HG03045 (cell line): ENCODE measurements at regions not wholly inside any gene's neighbourhood (a gene's known extent, or its start where the extent isn't known, plus 50 kb on each side); places are given as distances from the start of the nearest gene placed in this dataset.
"Not testable (repeated sequence)": the region's sequence is repeated elsewhere in the genome, so short reads cannot be mapped to it uniquely, and the experiment has no call there.

Source experiments
- ATAC-seq: cut with Tn5 transposase; IDR thresholded peaks from one replicate; pipeline ENCODE4 v1.9.1; 2021; ENCODE audit warnings: mild to moderate bottlenecking, moderate library complexity; ENCODE audit not compliant: unreplicated experiment

DNA sequence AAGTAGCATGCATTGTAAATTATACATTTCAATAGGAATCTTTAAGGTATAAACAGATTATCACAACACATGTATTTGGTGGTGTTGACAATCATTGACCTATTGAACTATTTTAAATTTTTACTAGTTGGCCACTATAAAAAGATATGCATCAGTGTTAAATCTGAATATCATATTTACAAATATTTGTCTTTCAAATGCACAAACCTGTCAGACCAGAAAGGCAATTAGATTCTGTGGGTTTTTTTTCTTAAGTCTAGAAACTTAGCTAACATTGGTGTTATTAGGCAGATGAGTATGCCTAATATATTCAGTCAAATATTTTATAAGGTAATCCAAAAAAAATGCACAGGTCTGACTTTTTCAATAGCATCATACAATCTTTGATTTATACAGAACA, 241.4 kb upstream of the DGKB start:
- no peak for ATAC-seq

DNA sequence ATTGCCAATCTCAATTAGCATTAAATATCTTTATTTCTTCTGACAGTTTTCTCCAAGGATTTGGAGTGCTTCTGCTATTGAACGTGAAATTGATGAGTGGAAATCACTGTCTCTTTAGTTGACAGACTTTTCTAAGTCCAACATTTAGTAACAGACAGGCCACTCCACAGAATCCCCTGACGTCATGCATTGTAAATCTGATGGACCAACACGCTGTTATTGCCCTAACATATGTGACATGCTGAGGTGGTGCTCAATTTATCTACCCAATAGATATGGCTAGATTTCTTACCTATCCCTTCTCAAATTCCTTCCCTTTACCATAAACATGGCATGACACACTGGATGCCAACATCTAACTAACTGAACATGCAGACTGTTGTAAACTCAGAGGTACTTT, 240.6 kb upstream of the DGKB start:
- no peak for ATAC-seq

DNA sequence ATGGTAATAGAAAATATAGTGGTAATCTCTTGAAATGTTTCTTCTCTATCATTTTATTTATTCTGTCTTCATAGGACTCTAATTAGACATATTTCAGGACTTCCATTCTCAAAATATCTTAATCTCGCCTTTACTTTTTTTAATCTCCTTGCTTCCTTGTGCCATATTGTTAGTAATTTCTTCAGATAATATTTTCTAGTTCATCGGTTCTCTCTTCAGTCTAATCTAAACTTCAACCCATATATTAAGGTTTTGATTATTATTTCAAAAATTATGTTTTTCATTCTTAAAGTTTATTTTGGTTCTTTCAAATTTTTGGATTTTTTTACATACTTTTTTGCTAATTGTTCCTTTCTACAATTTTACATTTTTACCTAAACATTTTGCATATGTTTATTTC, 237.9 kb upstream of the DGKB start:
- no peak for ATAC-seq

DNA sequence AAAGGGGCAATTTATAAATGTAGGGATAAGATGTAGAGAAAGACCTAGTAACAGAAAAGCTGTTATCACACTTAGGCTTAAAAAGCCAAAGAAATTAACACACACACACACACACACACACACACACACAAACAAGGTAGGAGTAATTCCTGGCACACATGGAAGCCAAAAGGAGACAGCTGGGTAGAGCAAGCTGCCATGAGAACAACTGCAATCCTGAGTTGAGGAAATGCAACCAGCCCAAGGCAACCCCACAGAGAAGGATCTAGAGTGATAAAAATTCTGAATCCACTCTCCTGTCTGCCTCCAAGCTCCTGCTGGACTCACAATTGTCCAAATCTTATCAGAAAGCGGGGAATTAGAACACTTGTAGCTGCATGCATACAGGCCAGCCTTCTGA, 229.1 kb upstream of the DGKB start:
- no peak for ATAC-seq

DNA sequence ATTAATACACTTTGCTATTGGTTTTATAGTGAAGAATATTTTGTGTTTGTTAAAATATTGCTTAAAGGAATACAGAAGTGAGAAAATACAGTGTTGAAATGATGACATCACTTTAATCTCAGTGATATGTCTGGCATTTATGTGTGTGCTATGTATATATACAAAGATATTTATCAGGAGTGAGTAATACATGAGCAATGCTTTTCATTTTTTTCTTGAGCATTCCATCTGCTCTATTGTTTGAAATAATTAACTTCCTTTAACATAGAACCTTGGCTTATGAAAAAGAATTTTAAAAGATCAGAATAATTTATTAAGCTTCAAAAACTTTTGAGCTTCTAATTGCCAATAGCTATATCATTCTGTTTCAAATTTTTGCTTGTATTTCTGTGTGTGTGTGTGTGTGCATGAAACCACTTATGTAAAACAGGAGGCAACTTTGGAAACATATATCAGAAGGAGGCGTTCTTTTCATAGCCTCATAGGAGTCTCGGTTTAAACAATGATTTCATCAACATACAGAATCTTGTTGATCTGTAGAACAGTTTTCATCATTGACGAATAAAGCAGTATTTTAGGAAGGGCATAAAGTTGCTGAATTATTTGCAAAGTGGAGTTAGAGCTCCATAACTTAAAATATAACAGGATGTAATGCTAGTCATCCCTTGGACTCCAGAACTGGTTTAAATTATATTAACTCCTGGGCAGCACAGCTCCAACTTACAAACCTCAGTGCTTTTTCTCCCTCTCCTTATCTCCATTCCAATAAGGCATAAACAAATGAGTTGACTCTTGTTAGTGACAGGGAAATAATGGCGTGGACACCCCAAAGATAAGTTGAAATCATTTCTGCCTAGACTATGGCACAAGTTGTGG, 228.4 kb upstream of the DGKB start:
- ATAC-seq = no peak

DNA sequence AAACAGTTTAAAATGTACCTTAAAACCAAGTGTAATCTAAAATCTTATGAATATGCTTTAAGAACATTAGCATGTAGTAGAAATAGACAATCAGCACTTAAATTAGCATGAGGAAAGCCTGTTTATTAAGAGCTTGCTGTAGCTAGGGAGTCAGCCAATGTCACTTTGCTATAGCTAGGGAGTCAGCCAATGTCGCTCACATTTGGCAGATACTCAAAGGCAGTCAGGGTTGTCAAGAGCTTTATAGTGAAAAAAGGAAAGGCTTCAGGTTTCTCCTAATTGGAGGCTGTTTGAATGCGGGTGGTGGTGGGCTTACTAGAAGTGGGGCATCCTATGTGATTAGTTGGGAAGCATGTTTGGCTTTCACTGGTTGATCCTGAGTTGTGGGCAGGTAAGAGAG, 226.2 kb upstream of the DGKB start:
- no peak for ATAC-seq

DNA sequence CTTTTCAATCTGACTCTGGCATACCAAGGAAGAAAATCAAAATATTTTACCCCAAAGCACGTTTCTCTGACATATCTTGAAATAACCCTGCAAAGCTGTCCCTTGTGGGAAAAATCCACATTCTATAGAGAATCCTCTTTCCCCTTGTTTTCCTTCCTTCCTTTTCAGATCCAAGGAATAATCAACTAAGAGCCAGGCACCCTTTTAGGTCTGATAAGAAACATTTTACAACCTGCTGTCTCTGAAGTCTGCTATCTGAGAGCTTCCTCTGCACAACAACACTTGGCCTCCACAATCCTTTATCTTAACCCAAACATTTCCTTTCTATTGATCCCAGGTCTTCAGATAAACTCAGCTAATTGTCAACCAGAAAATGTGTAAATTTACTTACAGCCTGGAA, 224.1 kb upstream of the DGKB start:
- ATAC-seq = not testable (repeated sequence)

DNA sequence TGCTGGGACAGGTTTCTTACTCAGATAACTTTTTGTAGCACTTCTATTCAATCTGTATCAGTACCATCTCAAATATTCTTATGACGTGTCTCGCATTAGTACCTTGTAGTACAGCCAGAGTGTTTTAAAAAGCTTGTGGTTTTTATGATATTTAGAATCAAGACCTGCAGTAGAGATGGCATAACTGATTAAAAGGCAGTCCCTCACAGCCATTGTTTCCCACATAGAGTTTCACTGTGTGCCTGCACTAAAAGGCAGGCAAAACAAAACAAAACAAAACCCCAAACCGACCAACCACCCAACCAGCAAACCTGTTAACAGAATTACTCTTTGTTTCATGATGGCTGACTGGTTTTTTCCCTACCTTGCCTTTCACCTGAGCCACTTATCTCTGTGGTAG, 221.3 kb upstream of the DGKB start:
- ATAC-seq = no peak

DNA sequence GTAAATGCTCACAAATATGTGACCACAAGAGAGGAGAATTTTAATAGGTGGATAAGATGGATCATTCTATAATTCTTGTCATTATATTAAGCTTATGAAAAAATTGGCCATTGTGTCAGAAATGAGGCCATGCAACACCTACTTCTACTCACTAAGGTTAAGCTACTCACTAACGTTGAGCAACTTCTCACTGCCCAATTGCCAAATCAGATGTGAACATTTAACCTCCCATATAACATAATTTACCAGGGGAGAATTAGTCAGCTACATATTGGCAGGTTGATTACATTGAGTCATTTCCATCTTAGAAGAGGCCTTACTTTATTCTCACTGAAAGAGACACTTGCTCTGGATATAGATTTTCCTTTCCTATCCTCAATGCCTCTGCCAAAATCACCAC, 211.2 kb upstream of the DGKB start:
- ATAC-seq = no peak

DNA sequence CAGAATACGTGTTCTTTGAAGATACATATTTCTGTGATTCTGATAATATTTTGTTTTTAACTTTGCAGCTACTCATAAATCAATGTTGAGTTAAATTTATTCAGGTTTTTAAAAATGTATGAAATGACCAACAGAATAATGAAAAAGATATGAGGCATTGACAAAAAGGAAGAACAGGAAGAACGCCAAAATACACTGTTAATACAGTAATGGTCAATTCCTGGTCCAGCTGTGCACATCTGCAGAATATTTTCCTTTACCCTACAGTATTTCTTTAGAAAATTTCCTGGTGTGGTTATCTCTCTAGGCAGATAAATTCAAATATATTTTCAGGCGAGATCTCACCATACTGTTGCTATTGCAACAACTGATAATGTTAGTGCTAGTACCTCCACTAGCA, 203.2 kb upstream of the DGKB start:
- ATAC-seq = no peak

DNA sequence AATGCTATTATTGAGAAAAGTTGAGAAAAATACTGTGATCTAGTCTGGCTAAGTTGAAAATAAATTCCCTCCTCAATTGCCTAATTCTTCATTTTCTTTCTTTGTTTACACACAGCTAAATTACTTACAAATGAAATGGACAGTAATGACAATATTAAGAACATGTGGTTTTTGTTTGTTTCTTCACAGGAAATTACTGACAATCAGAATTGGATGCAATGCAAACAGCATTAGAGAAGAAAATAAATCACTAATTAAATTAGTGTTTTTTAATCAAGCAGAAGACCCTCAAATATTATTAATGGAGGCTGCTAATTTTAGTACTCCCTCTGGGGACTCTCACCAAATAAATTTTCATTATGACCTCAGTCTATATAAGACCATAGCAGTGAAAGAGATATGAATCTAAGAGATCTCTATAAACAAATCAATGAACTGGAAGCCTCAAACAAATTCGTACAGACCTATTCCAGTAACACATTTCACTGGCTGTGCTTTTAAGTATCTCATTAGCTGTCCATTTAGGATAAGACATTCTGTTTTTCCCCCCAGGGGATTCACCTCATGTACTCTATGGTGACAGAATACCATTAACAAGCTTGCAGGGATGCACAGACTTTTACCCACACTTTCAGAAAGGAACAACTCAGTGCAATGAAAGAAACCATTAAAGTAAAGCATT, 202.0 kb upstream of the DGKB start:
- no peak for ATAC-seq

DNA sequence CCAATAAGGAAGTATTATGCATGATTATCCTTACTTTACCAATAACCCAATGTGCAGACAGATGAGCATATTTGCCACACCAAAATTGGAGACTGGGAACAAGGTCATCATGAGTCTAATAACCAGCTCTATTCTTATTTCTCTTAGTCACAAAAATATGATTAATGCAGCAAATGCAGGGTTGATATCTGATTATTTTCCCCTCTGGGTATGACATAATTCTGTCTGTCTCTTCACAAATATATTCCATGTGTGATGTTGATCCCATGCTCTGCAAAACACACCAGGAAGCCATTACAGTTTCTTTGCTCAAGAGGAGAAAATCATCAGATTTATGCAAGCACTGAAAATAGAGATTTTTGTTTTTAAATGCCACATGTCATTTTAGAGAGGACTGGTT, 196.5 kb upstream of the DGKB start:
- ATAC-seq = no peak

DNA sequence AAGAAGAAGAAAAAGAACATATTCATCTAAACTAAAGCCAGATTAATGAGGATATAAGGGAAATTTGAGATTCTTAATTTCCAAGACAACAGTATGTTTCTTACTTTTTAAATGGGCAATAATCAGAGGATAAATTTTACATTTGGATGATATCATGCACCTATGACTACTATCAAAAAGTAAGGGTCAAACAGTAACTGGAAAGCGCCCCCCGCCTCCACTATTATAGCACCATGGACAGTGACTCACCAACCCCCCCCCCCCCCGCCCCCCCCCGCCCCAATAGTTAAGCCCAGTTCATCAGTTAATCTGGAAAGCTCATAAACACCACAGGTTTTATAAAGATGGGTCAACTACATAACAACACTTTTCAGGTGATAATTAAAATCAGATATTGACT, 194.3 kb upstream of the DGKB start:
- ATAC-seq = no peak

DNA sequence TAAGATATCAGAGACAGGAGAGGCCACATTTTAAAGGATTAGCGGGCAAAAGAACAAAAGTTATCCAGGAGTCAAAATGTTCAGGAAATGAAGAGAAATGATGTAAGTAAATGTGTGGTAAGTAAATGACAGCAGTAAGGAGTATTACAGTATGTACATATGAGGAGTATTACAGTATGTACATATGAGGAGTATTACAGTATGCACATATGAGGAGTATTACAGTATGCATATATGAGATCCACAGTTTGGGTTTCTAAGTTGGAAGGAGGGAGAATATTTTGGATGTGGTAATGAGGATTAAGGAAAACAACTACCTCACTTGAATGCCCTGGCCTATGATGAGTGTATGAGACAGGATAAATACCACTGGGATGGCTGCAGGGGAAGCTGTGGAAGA, 192.4 kb upstream of the DGKB start:
- ATAC-seq = no peak

DNA sequence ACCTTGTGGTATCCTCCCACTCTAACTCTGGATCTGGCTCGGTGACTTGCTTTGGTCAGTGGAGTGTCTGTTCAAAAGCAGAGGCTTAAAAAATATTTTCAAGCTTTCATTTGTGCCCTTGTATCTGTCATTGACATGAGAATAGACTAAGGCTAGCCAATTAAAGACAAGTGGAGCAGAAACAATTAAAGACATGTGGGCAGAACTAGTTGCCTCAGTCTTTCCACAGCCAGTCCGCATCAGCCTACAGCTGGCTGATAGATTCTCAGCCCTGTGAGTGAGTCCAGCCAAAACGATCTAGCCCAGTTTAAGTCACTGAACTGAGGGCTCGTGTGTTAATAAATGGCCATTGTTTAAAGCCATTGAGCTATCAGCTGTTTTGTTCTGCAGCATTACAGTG, 185.2 kb upstream of the DGKB start:
- ATAC-seq = no peak

DNA sequence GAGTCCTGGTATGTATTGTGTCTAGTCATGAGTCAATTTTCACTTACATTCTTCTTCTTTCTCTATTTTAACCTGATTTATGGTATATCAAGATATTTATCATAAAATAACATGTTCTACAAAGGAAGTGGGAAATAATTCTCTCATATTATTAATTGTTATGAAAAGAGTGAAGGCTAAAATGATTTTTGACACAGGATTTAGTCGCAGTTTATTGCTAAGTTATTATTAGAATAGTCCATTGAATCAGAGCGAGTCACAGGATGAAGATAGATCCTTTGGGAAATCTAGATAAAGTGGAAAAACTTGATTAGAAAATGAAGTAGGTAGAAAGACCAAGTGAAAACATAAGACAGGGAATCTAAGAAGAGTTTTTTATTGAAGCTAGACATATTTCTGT, 184.3 kb upstream of the DGKB start:
- ATAC-seq = no peak

DNA sequence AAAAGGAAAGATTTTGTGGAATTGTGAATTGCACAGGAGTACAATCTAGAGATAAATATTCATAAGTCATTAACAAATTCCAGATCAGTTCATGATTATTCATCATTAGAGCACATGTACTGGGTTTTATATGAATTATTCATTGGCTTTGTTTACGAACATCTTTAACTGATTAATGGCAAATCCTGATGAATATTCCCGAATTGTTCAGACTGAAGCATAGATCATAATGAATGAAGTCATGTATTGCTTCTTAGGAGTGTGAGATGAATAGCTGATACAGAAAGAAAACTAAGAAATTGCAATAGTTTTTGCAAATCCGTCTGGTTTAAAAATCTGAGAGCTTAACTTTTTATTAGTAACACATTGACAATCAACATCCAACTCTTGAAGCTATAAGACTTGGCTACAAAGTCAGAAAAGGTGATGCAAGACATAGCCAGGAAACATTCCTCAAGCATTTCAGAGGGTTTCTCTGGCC, 183.6 kb upstream of the DGKB start:
- no peak for ATAC-seq

DNA sequence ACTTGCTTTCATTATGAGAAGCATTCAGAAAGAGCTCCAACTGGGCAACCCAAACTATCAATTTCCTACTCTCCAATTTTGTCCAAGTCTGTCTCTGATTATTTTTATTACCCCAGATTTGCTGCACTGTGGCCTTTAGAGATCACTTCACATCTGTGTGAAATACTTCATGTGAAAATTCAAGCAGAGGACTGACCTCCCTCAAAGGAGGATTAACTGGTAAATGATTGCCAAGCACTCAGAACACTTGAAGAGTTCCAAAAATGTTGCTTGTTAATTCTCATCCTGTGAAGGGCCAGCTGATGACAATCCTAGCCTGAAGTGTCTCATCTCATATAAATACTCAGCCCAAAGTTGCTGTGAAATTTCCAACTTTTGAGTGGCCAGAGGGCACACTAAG, 182.8 kb upstream of the DGKB start:
- no peak for ATAC-seq

DNA sequence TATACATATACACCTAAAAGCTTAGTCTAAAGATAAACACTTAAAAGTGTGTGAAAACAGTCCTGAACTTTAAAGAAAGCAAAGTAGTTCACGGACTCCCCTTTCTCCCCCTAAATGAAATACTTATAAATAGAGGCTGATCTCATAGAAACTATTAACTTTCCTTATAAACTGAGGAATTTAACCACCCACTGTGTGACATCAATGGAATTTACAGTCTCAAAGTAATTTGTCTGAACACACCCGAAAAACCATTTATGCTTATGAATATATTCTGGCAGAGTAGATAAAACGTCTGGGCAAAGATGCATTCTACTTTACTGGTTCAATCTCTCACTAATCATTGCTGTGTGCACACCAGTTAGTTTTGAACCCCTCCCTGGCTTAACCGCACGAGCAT, 181.8 kb upstream of the DGKB start:
- ATAC-seq = no peak

DNA sequence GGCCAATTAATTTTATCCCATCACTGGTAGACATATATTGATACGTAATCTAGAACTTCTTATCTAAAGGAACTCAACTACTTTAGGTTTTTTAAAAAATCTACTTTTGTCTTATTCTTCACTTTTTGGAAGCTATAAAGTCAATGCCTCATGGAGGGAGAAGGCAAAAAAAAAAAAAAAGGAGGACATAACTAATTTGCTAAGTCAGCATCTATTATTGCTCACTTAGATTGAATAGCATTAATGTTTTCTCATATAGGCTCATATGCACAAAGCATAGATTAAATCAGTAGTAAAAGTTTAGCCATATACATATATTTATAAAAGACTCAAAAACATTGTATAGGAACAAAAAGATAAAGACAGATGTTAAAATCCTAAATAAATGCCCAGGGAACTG, 179.3 kb upstream of the DGKB start:
- no peak for ATAC-seq

DNA sequence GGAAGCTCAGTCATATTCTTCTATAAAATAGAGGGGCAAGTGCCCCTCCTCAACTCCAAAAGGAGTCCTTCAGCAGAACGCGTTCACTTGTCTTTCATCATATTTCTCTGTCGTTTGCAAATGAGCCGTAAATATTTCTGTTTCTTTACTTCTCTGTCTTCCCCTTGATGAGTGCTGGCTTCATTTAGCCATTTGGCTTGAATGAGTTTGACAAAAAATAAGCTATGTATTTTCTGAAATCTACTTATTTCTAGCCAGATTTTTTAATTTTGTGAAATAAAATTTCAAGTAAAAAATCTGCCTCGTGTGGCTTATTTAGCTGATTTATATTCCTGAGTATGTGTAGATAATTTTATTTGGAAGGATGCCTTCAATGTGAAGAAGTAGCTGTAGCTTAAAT, 170.8 kb upstream of the DGKB start:
- ATAC-seq = no peak

DNA sequence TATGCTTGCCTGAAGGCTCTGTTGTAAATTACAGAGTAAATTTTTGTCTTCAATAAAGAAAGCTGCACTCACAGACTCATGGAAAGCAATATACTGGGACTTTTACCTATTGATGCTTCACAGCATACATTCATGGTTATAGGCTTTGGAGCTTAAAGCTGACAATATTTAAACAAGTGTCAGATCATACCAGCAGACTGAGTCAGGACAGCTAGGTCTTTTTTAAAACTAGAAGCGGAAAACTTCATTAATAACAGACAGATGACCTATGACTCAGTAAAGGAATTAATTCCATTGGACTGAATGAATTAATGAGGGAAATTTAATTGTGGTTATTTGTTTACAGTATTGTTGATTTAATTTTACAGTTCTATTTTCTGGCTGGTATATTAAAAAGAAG, 165.8 kb upstream of the DGKB start:
- no peak for ATAC-seq

DNA sequence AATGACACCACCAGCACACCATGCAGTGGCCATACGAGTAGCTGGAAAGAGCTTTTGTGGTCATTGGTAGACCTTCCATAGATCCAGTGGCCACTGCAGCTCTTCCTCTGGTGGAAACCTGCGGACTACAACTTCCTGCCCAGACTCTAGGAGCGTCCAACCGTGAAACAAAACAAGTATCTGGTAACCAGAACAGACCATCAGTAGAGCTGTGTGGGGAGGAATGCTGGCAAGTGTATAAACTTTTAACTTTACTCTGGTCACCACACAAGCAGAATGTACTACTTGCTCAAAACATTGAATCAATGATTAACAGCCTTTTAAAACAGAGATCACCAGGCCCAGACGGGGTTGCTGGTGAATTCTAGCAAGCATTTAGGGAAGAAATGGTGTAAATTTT, 154.7 kb upstream of the DGKB start:
- no peak for ATAC-seq
